Renal pelvis (tissue), 1 donor: ENCODE measurements at regions not wholly inside any gene's neighbourhood (a gene's known extent, or its start where the extent isn't known, plus 50 kb on each side); places are given as distances from the start of the nearest gene placed in this dataset.
"Not testable (repeated sequence)": the region's sequence is repeated elsewhere in the genome, so short reads cannot be mapped to it uniquely, and the experiment has no call there.

Source experiments
- DNase-seq: peaks from one replicate; pipeline ENCODE4 v3.0.0-alpha.2; 2013

DNA sequence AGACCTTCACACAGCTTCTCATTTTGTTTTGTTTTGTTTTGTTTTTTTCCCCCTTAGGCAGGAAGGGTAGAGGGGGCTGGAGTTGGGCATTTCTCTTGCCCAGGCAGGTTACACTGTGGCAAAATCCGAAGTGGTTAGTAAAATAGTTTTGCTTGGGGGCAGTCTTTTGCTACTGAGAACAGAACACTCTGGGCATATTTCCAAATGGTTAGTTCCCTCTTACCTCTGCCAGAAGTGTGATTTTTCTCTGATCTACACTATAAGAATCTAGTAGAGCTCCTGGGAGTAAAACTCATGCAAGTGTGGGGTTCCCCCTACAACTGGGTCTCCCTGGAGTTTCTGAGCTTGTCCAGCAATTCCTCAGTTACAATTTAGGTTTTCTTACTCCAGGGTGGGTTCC lies 61.7 kb downstream of the NPS start:
- DNase-seq, result no peak

DNA sequence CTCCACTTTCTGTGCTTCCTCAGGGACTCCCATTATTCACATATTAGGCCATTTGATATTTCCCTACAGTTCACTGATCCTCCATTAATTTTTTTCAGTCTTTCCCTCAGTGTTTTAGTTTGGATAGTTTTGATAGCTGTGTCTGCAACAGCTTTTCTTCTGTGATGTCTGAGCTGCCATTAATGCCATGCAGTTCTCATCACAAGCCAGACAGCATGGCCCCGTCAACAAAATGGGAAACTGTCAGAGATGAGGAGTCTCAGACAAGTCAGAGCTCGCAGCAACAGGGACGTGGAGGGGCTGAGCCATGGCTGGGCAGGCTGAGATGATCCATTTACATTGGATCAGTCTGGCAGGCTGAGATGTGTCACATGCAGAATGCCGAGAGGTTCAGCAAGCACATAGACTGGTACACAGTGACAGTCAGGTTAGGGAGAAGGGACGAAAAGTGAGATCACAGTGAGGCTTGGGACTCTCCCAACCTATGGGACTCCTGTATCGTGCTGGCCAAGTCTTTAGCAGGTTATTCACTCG lies 65.4 kb downstream of the NPS start:
- DNase-seq, result no peak

DNA sequence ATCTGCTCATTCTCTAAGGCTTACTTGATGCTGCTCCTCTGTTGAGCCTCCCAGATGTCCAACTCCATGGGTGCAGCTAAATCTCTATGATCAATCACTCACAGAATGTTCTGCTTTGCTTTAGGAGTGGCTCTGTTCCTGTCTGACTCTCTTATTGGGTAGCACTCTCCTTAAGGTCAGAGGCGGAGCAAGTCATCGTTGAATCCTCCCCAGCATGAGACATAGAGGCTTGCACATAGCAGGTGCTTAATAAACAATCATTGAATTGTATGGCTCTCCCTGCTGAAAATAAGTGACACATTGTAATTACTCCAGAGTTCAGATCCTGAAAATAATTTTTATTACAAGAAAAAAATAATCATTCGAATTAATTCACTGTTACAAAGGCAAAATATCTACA lies 69.7 kb downstream of the NPS start:
- no peak for DNase-seq

DNA sequence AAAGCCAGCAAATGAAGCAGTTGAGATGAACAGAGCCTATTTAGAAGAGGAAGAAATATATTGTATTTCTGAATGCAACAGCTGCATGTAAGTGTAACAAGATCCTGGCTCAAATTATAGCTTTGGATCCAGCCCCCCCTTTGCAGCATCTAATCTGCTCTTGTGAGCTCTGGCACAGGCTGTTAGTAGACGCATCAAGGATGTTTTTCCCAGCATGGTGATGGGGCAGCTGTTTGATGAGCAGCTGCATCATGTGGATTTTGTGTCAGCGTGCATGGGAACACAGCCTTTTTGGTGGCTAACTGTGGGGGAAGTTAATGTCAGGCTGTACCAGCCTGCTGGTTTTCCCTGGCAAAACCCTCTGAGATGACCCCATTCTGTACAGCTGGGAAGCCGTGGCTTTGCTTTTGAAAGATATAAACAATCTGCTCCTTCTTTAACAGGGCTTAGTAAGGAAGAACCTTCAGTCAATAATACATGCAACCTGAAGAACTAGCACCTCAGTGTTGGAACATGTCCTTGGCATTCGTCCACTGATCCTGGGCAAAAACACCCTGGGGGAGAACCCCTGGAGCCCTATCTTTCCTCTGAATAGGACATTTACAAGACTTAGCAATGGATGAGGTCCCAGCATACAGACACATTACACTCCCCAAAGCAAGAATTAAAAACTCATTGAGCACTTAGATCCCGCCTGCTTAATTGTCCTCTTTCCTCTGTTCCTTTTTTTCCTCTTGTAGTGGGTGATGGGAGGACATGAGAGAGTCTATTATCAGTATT lies 70.6 kb downstream of the NPS start:
- DNase-seq, result no peak

DNA sequence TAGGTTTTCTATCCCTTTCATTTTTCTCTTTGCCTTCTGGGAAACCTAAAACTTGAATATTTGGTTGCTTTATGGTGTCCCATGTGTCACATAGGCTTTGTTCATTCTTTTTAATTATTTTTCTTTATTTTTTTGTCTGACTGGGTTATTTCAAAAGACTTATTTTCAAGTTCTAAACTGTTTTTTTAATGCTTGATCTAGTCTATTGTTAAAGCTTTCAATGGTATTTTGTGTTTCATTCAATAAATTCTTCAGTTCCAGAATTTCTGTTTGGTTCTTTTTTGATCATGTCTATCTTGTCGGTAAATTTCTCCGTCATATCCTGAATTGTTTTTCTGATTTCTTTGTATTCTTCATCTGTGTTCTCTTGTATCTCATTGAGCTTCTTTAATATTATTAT lies 86.8 kb downstream of the NPS start:
- no peak for DNase-seq

DNA sequence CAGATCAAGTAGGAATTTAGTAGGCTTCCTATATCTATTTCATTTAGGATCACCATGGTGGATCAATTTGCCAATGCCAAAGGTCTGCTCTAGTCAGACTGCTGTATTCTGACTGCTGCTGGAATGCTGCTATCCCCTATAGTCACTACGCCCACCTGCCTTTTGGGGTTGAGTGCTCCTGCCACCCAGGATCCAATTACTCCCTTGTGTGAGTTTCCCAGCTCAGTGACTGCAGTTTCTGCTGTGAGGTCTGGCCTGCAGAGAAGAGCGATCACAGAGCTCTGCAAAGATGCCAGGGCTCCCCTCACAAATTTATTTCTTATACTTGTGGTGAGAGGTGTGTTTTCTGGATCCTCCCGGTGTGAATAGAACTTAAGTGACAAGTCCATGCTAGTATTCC lies 88.1 kb upstream of the FOXI2 start:
- peak; percentile 47 for DNase-seq

DNA sequence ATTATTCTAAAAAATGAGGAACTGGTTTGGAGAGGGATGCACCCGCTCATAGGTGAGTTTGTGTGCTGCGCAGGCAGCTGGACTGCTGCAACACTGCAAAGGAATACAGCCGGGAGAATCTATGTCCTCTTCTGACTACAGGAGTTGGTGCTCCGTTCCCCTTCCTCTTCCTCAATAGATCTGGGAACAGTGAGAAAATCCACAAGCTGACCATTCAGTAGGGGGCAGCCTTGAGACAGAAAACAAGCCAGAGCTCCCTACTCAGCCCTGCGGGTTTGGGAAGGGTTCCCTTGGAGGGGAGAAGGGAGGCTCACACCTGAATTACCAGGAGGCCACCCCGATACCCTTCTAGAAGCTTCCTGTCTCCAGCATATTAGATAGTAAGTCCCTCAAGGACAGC lies 87.3 kb upstream of the FOXI2 start:
- no peak for DNase-seq

DNA sequence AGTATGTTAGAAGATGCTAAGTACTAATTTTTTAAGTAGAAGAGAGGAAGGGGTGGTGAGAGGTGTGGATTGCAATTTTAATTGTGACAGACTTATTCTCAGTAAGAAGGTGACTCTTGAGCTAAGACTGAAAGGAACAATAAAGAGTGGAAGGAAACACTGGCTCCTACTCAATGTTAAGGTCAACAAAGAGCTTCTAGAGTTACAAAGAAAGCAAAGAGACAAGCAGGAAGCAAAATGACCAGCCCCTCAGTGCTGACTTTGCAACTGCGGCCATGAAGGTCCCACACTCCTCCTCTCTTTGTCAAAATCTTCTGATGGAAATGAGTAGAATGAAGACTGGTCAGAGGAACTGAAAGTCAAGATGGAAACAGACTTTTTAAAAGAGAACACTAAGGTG lies 79.9 kb upstream of the FOXI2 start:
- DNase-seq, result peak; percentile 33

DNA sequence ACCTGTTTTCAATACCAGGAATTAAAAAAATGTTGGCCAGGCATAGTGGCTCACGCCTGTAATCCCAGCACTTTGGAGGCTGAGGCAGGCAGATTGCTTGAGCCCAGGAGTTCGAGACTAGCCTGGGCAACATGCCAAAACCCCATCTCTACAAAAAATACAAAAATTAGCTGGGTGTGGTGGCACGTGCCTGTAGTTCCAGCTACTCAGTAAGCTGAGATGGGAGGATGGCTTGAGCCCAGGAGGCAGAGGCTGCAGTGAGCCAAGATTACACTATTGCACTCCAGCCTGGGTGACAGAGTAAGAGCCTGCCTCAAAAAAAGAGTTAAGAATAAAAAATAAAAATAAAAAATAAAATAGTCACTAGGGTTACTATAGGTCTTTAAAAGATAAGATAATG lies 60.6 kb upstream of the FOXI2 start:
- DNase-seq, result not testable (repeated sequence)

DNA sequence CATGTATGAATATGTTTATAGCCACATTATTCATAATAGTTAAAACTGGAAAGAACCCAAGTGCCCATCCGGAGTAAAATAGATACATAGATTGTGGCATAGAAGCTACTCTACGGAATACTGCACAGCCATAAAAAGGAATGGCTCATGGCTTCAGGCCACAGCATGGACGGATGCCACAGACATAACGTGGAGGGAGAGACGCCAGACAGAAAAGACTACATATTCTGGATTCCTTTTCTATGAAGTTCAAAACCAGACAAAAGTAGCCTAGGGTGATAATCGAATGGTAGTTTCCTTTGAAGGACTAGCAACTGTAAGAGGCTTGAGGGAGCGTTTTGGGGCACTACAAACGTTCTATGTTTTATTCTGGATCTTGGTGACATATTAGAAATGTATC lies 58.9 kb upstream of the FOXI2 start:
- DNase-seq, result no peak

DNA sequence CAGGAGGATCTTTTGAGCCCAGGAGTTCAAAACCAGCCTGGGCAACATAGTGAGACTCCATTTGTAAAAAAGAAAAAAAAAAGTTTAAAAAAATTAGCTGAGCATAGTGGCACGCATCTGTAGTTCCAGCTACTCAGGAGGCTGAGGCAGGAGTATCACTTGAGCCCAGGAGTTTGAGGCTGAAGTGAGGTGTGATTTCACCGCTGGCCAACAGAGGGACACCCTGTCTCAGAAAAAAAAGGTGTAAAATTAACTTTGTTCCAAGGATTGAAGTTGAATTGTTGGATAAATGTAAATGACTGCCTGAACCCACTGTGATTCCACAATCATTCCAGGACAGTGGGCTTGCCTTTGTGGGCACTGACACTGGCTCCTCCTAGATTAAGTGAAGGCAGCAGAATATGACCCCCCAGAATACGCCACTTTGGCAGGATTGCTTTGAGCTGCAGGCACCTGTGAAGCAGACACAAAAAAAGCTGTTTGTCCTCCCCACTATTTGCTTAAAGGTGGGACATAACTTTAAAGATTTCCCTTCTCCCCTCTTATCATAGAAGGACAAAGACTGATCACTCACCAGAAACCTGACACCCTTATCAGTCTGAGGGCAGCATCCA lies 57.2 kb upstream of the FOXI2 start:
- DNase-seq, result no peak
